SH-SY5Y (cell line): ENCODE measurements at regions not wholly inside any gene's neighbourhood (a gene's known extent, or its start where the extent isn't known, plus 50 kb on each side); places are given as distances from the start of the nearest gene placed in this dataset.

Experiments
- GATA2 ChIP-seq: IDR thresholded peaks from 2 replicates; pipeline ENCODE4 v1.6.1; 2011; ENCODE audit warnings: mild to moderate bottlenecking, low read depth, low read length
- GATA3 ChIP-seq: IDR thresholded peaks from 2 replicates; pipeline ENCODE4 v1.6.1; 2011; ENCODE audit warnings: low read depth, mild to moderate bottlenecking, low read length, moderate library complexity

- TF ChIP-seq GATA2 (no peak), GATA3 (no peak)
Observed at GRCh38 chr14:65225299-65226159, 123.2 kb upstream of the MAX start.
